Pancreas (tissue), 10 donors: ENCODE measurements at regions not wholly inside any gene's neighbourhood (a gene's known extent, or its start where the extent isn't known, plus 50 kb on each side); places are given as distances from the start of the nearest gene placed in this dataset.
A peak's percentile ranks its signal among the peaks of the same experiment; 100 is the strongest.

Experiments
- ATAC-seq, 4 donors: fragments of 200-7000 bp; cut with Tn5 transposase; one replicate each; pipeline versions ENCODE4 v1.8.0 to v1.9.1; 2020; ENCODE audit warnings: mild to moderate bottlenecking in 4 of 4, moderate library complexity in 4 of 4
- DNase-seq, 6 donors: peaks; one replicate each; pipeline ENCODE4 v3.0.0-alpha.2; 2020
- FAIRE-seq: peaks from 2 replicates; lab custom pipeline; 2012; peaks lifted over from hg19 to GRCh38; lab: Jason Lieb, UNC
- H3K27ac ChIP-seq, 4 donors: fragments of 200-600 bp; sonication (generic); 1 replicate in 3 of 4; 2 replicates in 1 of 4; pipeline versions ENCODE4 v1.5.0 to v1.8.0; 2020
- H3K27me3 ChIP-seq, 4 donors: fragments of 200-600 bp; one replicate each; pipeline ENCODE4 v1.8.0; 2021
- H3K36me3 ChIP-seq, 3 donors: fragments of 200-600 bp; sonication (generic) in 1 of 3; one replicate each; pipeline versions ENCODE4 v1.5.0 to v1.8.0; 2020 to 2021
- H3K4me1 ChIP-seq, 3 donors: fragments of 200-600 bp; one replicate each; pipeline ENCODE4 v1.8.0; 2021
- H3K4me3 ChIP-seq, 4 donors: fragments of 200-600 bp; sonication (generic) in 2 of 4; one replicate each; pipeline versions ENCODE4 v1.5.0 to v1.8.0; 2020 to 2021
- H3K9me3 ChIP-seq, 4 donors: fragments of 200-600 bp; one replicate each; pipeline ENCODE4 v1.8.0; 2021
- WGBS, 2 donors: extraction: QIAGEN DNeasy Blood & Tissue Kit; methylation state at CpG; one replicate each; pipeline ENCODE4 v1.1.7; 2013; 5-methylcytosine and 5-hydroxymethylcytosine counted together
- intact Hi-C, 3 donors: fragments of 100-400 bp; cut with DNase I; formaldehyde crosslinking; loops; one replicate each; pipeline versions ENCODE4 v1.11.1 to v1.14.2; 2022
- TF ChIP-seq, protein P1 (sequence below), 4 donors: fragments of 200-600 bp; sonication (generic) in 3 of 4; IDR thresholded peaks; one replicate each; pipeline versions ENCODE4 v1.5.0 to v1.8.0; 2021; ENCODE audit warnings: antibody characterized with exemption in 4 of 4
- donor health status: healthy with polysubstance abuse.
- donor health status: DM: no; HTN: no; CAD: no; lungs with moderate emphysema.
- donor health status: DM: no; HTN: no; CAD: no.
- donor health status: control.
- donor health status: control.
- donor health status: Bipolar disorder and iron deficiency.
- donor health status: DM: yes; HTN: yes; CAD: no.
- donor health status: DM: no; HTN: no; CAD: no.
- donor health status: DM: no; HTN: no; CAD: no.
- donor health status: DM: yes; HTN: yes; CAD: no.

GRCh38 chr12:75953312-75953906, 78.2 kb downstream of the PHLDA1 start:
- intact Hi-C loops, result no loop called here
- Histone ChIP-seq H3K4me1 (peaks cover 0 to 35% (median 31%) of the 10 kb centered on the region in 3 donors), H3K9me3 (no peaks in the 10 kb centered on the region), H3K27me3 (no peaks in the 10 kb centered on the region), H3K27ac (peak overlapping the region in 2 of 4 donors; percentile 60 to 61), H3K36me3 (no peaks in the 10 kb centered on the region), H3K4me3 (no peak overlapping the region)
- FAIRE-seq (no peak), DNase-seq (no peak), ATAC-seq (peak; percentile 18 to 65 (median 56))
- WGBS, 2 donors, result 28 to 46% methylated on average over 5 of the region's 5 CpGs
- TF ChIP-seq, protein P1, sequence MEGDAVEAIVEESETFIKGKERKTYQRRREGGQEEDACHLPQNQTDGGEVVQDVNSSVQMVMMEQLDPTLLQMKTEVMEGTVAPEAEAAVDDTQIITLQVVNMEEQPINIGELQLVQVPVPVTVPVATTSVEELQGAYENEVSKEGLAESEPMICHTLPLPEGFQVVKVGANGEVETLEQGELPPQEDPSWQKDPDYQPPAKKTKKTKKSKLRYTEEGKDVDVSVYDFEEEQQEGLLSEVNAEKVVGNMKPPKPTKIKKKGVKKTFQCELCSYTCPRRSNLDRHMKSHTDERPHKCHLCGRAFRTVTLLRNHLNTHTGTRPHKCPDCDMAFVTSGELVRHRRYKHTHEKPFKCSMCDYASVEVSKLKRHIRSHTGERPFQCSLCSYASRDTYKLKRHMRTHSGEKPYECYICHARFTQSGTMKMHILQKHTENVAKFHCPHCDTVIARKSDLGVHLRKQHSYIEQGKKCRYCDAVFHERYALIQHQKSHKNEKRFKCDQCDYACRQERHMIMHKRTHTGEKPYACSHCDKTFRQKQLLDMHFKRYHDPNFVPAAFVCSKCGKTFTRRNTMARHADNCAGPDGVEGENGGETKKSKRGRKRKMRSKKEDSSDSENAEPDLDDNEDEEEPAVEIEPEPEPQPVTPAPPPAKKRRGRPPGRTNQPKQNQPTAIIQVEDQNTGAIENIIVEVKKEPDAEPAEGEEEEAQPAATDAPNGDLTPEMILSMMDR (IDR thresholded peaks at IDR 0.05), result no peak

- peak overlapping the region in 2 of 4 donors; percentile 48 to 60 for H3K27ac ChIP-seq
- TF ChIP-seq, protein P1 (IDR thresholded peaks at IDR 0.05), result no peak
These were observed 79.9 kb downstream of the PHLDA1 start for GRCh38 chr12:75951399-75952278.

GRCh38 chr12:75947156-75947723, 84.3 kb downstream of the PHLDA1 start:
- no peak overlapping the region for H3K4me3 ChIP-seq
- TF ChIP-seq, protein P1 (IDR thresholded peaks at IDR 0.05), result no peak
- no peaks in the 10 kb centered on the region for H3K36me3 ChIP-seq
- DNase-seq (no peak), FAIRE-seq (no peak), ATAC-seq (no peak)
- H3K27me3 ChIP-seq, result no peaks in the 10 kb centered on the region
- no peaks in the 10 kb centered on the region for H3K9me3 ChIP-seq
- H3K4me1 ChIP-seq, result peaks cover 9 to 30% (median 21%) of the 10 kb centered on the region in 3 donors
- WGBS, 2 donors, result 91 to 94% methylated on average over 4 of the region's 4 CpGs
- H3K27ac ChIP-seq, result no peak overlapping the region
- intact Hi-C loops, result no loop called here

More at GRCh38 chr12:75951399-75952278, 79.9 kb downstream of the PHLDA1 start:
- peak; percentile 5 for FAIRE-seq
- Histone ChIP-seq H3K4me1 (peaks cover 0 to 32% (median 29%) of the 10 kb centered on the region in 3 donors), H3K4me3 (no peak overlapping the region), H3K36me3 (no peaks in the 10 kb centered on the region), H3K27me3 (no peaks in the 10 kb centered on the region), H3K9me3 (no peaks in the 10 kb centered on the region)
- no peak for DNase-seq
- intact Hi-C loops, result no loop called here
- 50 to 52% methylated on average over 4 of the region's 4 CpGs for WGBS, 2 donors
- peak; percentile 56 to 66 (median 60) for ATAC-seq

- 95 to 97% methylated on average over 4 of the region's 4 CpGs for WGBS, 2 donors
- no peaks in the 10 kb centered on the region for H3K9me3 ChIP-seq
- no peak for ATAC-seq
- H3K27me3 ChIP-seq, result no peaks in the 10 kb centered on the region
- H3K27ac ChIP-seq, result no peak overlapping the region
- no peak for DNase-seq
- FAIRE-seq, result no peak
- TF ChIP-seq, protein P1 (IDR thresholded peaks at IDR 0.05), result no peak
- intact Hi-C loops, result no loop called here
- H3K4me3 ChIP-seq, result no peak overlapping the region
- H3K4me1 ChIP-seq, result peaks cover 9 to 19% (median 13%) of the 10 kb centered on the region in 3 donors
- no peaks in the 10 kb centered on the region for H3K36me3 ChIP-seq
These were observed 86.0 kb downstream of the PHLDA1 start for GRCh38 chr12:75945581-75945980.
